ENCODE measurements at regions not wholly inside any gene's neighbourhood (a gene's known extent, or its start where the extent isn't known, plus 50 kb on each side); places are given as distances from the start of the nearest gene placed in this dataset.

DNA sequence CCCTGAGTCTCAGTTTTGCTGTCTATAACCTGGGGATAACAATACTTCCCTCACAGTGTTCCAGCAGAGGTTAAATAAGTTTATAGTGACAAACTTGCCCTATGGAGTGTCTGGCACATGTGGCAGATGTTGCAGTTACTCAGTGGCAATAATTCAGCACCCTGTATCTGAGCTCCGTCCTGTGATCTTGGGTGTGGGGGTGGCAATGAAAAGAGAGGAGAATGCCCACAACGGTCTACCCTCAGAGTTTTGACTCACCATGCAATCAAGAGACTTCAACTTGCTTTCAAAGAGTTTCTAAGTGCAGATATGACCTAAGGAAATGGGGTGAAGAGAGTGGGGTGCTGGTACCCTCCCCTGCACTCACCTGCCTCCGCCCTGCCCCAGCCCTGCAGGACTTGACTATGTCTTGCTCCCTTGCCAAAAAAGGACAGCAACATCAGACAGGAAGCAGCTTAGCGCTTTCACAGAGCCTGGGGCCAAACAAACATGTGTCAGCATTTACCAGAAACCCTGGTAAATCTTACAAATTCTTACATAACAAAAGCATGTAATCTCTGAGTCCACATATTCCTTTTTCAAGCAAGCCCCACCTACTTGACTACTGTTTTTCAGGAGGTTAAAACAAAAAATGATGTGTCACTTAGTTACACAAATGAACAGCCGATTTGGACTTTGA, 185.1 kb upstream of the CAMK1G start:
- ChIA-PET CTCF (no interaction called here), POLR2A (no interaction called here)
- H3K36me3 ChIP-seq (ENCODE audit: insufficient read depth, low read length), result no peaks in the 10 kb centered on the region
- DNase-seq (peak in 2 of 14 experiments; percentile 4 to 13), ATAC-seq (ENCODE audit: poor library complexity) (no peak)
- Mint-ChIP-seq H3K36me3 (ENCODE audit: low read depth) (no peaks in the 10 kb centered on the region), H3K4me1 (ENCODE audit: low read depth) (no peaks in the 10 kb centered on the region), H3K27me3 (peaks cover 28% of the 10 kb centered on the region), H3K9me3 (no peaks in the 10 kb centered on the region), H3K4me3 (no peak overlapping the region), H3K27ac (no peak overlapping the region)
- TF ChIP-seq, protein P1, sequence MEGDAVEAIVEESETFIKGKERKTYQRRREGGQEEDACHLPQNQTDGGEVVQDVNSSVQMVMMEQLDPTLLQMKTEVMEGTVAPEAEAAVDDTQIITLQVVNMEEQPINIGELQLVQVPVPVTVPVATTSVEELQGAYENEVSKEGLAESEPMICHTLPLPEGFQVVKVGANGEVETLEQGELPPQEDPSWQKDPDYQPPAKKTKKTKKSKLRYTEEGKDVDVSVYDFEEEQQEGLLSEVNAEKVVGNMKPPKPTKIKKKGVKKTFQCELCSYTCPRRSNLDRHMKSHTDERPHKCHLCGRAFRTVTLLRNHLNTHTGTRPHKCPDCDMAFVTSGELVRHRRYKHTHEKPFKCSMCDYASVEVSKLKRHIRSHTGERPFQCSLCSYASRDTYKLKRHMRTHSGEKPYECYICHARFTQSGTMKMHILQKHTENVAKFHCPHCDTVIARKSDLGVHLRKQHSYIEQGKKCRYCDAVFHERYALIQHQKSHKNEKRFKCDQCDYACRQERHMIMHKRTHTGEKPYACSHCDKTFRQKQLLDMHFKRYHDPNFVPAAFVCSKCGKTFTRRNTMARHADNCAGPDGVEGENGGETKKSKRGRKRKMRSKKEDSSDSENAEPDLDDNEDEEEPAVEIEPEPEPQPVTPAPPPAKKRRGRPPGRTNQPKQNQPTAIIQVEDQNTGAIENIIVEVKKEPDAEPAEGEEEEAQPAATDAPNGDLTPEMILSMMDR (IDR thresholded peaks at IDR 0.05), result no peak
- H3K27me3 ChIP-seq (ENCODE audit: control insufficient read depth in 1 of 2, insufficient read depth in 2 of 2, low read length in 2 of 2), result peaks cover 0 to 6% of the 10 kb centered on the region in 2 experiments
- intact Hi-C loops (cut with DNase I, micrococcal nuclease), result no loop called here
- no peak overlapping the region for H3K4me3 ChIP-seq (ENCODE audit: low read length)
- H3K9me3 ChIP-seq (ENCODE audit: control insufficient read depth in 1 of 2, insufficient read depth in 1 of 2, low read length in 2 of 2), result peaks cover 0 to 5% of the 10 kb centered on the region in 2 experiments
- no peaks in the 10 kb centered on the region for H3K4me1 ChIP-seq (ENCODE audit: insufficient read depth, low read length)
- no peak overlapping the region for H3K27ac ChIP-seq (ENCODE audit: low read depth in 1 of 2, low read length in 2 of 2)

DNA sequence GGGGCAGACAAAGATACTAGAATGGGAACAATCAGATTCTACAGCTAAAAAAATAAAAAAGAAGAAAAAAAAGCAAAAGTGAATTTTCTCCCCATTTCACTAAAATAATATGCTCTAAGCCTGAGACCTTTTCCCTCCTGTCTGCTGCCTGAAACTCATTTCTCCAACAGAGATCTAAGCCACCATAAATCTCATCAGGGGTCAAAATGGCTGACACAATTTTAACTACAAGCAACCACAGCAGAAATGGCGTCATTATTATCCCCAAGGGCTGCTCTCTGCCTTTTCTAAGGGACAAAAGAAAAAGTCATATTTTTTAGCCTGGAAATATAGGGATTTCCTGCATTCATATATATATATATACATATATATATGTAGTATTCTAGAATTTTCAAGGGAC, 183.7 kb upstream of the CAMK1G start:
- no peaks in the 10 kb centered on the region for H3K36me3 ChIP-seq (ENCODE audit: insufficient read depth, low read length)
- H3K4me3 ChIP-seq (ENCODE audit: low read length), result no peak overlapping the region
- POLR2A ChIA-PET, result no interaction called here
- no peak overlapping the region for H3K4me3 Mint-ChIP-seq
- H3K36me3 Mint-ChIP-seq (ENCODE audit: low read depth), result no peaks in the 10 kb centered on the region
- H3K9me3 ChIP-seq (ENCODE audit: control insufficient read depth in 1 of 2, insufficient read depth in 1 of 2, low read length in 2 of 2), result peaks cover 0 to 5% of the 10 kb centered on the region in 2 experiments
- no peak overlapping the region for H3K27ac Mint-ChIP-seq
- H3K27me3 Mint-ChIP-seq, result peaks cover 28% of the 10 kb centered on the region
- ATAC-seq (ENCODE audit: poor library complexity) (no peak), DNase-seq (no peak)
- H3K4me1 Mint-ChIP-seq (ENCODE audit: low read depth), result no peaks in the 10 kb centered on the region
- intact Hi-C loops (cut with DNase I, micrococcal nuclease), result no loop called here
- H3K27me3 ChIP-seq (ENCODE audit: control insufficient read depth in 1 of 2, insufficient read depth in 2 of 2, low read length in 2 of 2), result peaks cover 0 to 6% of the 10 kb centered on the region in 2 experiments
- no peaks in the 10 kb centered on the region for H3K9me3 Mint-ChIP-seq
- TF ChIP-seq, protein P1 (IDR thresholded peaks at IDR 0.05), result no peak
- no peaks in the 10 kb centered on the region for H3K4me1 ChIP-seq (ENCODE audit: insufficient read depth, low read length)
- no peak overlapping the region for H3K27ac ChIP-seq (ENCODE audit: low read depth in 1 of 2, low read length in 2 of 2)
- CTCF ChIA-PET, result no interaction called here

DNA sequence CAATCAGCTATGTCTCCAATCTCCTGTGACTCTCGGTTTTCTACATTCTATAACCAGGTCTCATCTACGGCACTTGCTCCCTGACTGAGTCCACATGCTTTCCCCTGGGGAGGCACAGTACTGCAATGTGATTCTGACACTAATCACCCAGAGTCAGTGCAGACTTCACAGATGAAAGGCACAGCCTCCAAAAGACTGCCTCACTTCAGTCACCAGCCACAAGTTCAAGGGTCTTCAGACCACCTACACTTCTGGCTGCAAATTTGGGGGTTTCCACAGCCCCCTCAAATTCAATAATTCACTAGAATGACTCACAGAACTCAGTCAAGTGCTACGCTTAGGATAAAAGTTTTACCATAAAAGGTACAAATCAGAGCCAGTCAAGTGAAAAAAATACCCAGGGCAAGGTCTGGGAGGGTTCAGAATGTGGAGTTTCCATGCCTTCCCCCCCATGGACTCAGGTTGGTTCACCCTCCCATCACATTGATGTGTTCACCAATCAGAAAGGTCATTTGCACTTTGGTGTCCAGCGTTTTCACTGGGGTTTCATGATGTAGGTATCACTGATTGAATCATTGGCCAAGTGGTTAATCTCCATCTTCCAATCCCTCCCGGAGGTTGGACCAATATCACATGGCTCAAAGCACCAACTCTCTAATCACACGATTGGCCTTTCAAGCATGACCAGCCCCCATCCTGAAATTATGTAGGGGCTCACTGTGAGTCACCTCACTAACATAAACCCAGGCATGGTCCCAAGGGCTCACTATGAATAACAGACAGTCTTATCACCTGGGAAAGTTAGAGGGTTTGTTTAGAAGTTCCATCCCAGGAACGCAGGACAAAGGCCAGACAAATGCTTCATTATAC, 182.9 kb upstream of the CAMK1G start:
- H3K9me3 ChIP-seq (ENCODE audit: control insufficient read depth in 1 of 2, insufficient read depth in 1 of 2, low read length in 2 of 2), result peaks cover 0 to 5% of the 10 kb centered on the region in 2 experiments
- H3K27ac ChIP-seq (ENCODE audit: low read depth in 1 of 2, low read length in 2 of 2), result no peak overlapping the region
- intact Hi-C loops (cut with DNase I, micrococcal nuclease), result no loop called here
- H3K4me1 Mint-ChIP-seq (ENCODE audit: low read depth), result no peaks in the 10 kb centered on the region
- ATAC-seq (ENCODE audit: poor library complexity), result no peak
- CTCF ChIA-PET, result no interaction called here
- TF ChIP-seq, protein P1 (IDR thresholded peaks at IDR 0.05), result no peak
- H3K4me3 ChIP-seq (ENCODE audit: low read length), result no peak overlapping the region
- POLR2A ChIA-PET, result no interaction called here
- no peaks in the 10 kb centered on the region for H3K36me3 Mint-ChIP-seq (ENCODE audit: low read depth)
- H3K4me3 Mint-ChIP-seq, result no peak overlapping the region
- no peaks in the 10 kb centered on the region for H3K36me3 ChIP-seq (ENCODE audit: insufficient read depth, low read length)
- DNase-seq, result no peak
- H3K27me3 ChIP-seq (ENCODE audit: control insufficient read depth in 1 of 2, insufficient read depth in 2 of 2, low read length in 2 of 2), result peaks cover 0 to 6% of the 10 kb centered on the region in 2 experiments
- peaks cover 22% of the 10 kb centered on the region for H3K27me3 Mint-ChIP-seq
- no peaks in the 10 kb centered on the region for H3K9me3 Mint-ChIP-seq
- no peak overlapping the region for H3K27ac Mint-ChIP-seq
- H3K4me1 ChIP-seq (ENCODE audit: insufficient read depth, low read length), result no peaks in the 10 kb centered on the region
